ENCODE measurements at regions not wholly inside any gene's neighbourhood (a gene's known extent, or its start where the extent isn't known, plus 50 kb on each side); places are given as distances from the start of the nearest gene placed in this dataset.

DNA sequence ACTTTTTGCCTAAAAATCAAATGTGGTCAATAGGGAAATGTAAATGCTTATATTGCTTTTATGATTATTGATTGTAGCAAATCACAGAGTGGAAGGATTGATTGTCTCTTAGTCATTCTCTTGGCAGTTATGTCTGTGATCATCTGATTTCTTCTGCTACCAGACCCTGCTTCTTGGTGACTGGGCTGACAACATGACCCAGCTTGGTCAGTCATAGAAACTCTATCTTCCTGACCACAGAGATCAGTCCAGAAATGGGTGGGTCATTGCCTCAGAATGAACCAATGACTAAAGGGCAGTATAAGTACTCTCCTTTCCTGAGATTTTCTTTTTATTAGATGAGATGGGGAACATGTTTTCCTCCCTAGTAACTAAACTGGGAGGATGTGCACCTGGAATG, 87.6 kb downstream of the MAIP1 start:
- Histone ChIP-seq H3K36me3 (ENCODE audit: control insufficient read depth, insufficient read depth, low read length) (no peaks in the 10 kb centered on the region), H3K4me1 (ENCODE audit: control insufficient read depth, insufficient read depth, low read length) (no peaks in the 10 kb centered on the region), H3K4me3 (ENCODE audit: low read depth in 2 of 2, low read length in 2 of 2) (no peak overlapping the region), H3K27ac (ENCODE audit: low read length) (no peak overlapping the region), H3K9me3 (ENCODE audit: control insufficient read depth, insufficient read depth, low read depth, low read length) (no peaks in the 10 kb centered on the region), H3K27me3 (ENCODE audit: control insufficient read depth, insufficient read depth, low read length) (no peaks in the 10 kb centered on the region)
- intact Hi-C loops (cut with micrococcal nuclease; ENCODE audit: unreplicated experiment) (no loop called here), in situ Hi-C loops (cut with HindIII; ENCODE audit: low pct_unique_long_range_greater_than_20kb, low sequenced_read_pairs) (no loop called here)
- ATAC-seq (no peak), DNase-seq (ENCODE audit: low read depth, low spot score) (no peak)
- no TSS peak for BruUV-seq (replicated peaks)
- ChIA-PET POLR2A (no interaction called here), CTCF (no interaction called here)
- no peak for TF ChIP-seq POLR2AphosphoS5 (IDR thresholded peaks at IDR 0.05; ENCODE audit: low read depth, low read length)
- TF ChIP-seq, protein P1, sequence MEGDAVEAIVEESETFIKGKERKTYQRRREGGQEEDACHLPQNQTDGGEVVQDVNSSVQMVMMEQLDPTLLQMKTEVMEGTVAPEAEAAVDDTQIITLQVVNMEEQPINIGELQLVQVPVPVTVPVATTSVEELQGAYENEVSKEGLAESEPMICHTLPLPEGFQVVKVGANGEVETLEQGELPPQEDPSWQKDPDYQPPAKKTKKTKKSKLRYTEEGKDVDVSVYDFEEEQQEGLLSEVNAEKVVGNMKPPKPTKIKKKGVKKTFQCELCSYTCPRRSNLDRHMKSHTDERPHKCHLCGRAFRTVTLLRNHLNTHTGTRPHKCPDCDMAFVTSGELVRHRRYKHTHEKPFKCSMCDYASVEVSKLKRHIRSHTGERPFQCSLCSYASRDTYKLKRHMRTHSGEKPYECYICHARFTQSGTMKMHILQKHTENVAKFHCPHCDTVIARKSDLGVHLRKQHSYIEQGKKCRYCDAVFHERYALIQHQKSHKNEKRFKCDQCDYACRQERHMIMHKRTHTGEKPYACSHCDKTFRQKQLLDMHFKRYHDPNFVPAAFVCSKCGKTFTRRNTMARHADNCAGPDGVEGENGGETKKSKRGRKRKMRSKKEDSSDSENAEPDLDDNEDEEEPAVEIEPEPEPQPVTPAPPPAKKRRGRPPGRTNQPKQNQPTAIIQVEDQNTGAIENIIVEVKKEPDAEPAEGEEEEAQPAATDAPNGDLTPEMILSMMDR (IDR thresholded peaks at IDR 0.05), result no peak
- TF ChIP-seq SIN3A (IDR thresholded peaks at IDR 0.05; ENCODE audit: borderline replicate concordance, insufficient read depth, low read depth, low read length), result no peak

DNA sequence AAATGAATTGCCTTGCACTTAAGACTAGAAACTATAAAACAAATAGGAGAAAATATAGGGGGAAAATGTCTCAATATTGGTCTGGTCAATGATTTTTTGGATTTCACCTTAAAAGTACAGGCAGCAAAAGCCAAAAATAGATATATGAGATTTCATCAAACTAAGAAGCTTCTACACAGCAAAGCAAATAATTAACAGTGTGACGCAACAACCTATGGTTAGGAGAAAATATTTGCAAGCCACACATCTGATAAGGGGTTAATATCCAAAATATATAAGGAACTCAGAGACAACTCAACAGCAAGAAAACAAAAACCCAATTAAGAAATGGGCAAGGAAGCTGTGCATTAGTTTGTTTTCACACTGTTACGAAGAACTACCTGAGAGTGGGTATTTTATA, 89.1 kb downstream of the MAIP1 start:
- ChIA-PET POLR2A (no interaction called here), CTCF (no interaction called here)
- DNase-seq (ENCODE audit: low read depth, low spot score), result no peak
- no peak for ATAC-seq
- Histone ChIP-seq H3K4me1 (ENCODE audit: control insufficient read depth, insufficient read depth, low read length) (no peaks in the 10 kb centered on the region), H3K9me3 (ENCODE audit: control insufficient read depth, insufficient read depth, low read depth, low read length) (no peaks in the 10 kb centered on the region), H3K36me3 (ENCODE audit: control insufficient read depth, insufficient read depth, low read length) (no peaks in the 10 kb centered on the region), H3K4me3 (ENCODE audit: low read depth in 2 of 2, low read length in 2 of 2) (no peak overlapping the region), H3K27me3 (ENCODE audit: control insufficient read depth, insufficient read depth, low read length) (no peaks in the 10 kb centered on the region), H3K27ac (ENCODE audit: low read length) (no peak overlapping the region)
- TF ChIP-seq, protein P1 (IDR thresholded peaks at IDR 0.05), result no peak
- TF ChIP-seq SIN3A (IDR thresholded peaks at IDR 0.05; ENCODE audit: borderline replicate concordance, insufficient read depth, low read depth, low read length) (no peak), TCF7L2 (IDR thresholded peaks at IDR 0.05; ENCODE audit: low read depth, low read length) (no peak), POLR2AphosphoS5 (IDR thresholded peaks at IDR 0.05; ENCODE audit: low read depth, low read length) (no peak)
- TF ChIP-seq, protein P2, sequence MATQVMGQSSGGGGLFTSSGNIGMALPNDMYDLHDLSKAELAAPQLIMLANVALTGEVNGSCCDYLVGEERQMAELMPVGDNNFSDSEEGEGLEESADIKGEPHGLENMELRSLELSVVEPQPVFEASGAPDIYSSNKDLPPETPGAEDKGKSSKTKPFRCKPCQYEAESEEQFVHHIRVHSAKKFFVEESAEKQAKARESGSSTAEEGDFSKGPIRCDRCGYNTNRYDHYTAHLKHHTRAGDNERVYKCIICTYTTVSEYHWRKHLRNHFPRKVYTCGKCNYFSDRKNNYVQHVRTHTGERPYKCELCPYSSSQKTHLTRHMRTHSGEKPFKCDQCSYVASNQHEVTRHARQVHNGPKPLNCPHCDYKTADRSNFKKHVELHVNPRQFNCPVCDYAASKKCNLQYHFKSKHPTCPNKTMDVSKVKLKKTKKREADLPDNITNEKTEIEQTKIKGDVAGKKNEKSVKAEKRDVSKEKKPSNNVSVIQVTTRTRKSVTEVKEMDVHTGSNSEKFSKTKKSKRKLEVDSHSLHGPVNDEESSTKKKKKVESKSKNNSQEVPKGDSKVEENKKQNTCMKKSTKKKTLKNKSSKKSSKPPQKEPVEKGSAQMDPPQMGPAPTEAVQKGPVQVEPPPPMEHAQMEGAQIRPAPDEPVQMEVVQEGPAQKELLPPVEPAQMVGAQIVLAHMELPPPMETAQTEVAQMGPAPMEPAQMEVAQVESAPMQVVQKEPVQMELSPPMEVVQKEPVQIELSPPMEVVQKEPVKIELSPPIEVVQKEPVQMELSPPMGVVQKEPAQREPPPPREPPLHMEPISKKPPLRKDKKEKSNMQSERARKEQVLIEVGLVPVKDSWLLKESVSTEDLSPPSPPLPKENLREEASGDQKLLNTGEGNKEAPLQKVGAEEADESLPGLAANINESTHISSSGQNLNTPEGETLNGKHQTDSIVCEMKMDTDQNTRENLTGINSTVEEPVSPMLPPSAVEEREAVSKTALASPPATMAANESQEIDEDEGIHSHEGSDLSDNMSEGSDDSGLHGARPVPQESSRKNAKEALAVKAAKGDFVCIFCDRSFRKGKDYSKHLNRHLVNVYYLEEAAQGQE (IDR thresholded peaks at IDR 0.05; ENCODE audit: insufficient read depth in 1 of 2, low read depth in 2 of 2, low read length in 1 of 2), result no peak
- in situ Hi-C loops (cut with HindIII; ENCODE audit: low pct_unique_long_range_greater_than_20kb, low sequenced_read_pairs) (no loop called here), intact Hi-C loops (cut with micrococcal nuclease; ENCODE audit: unreplicated experiment) (no loop called here)
- BruUV-seq (replicated peaks), result no TSS peak

DNA sequence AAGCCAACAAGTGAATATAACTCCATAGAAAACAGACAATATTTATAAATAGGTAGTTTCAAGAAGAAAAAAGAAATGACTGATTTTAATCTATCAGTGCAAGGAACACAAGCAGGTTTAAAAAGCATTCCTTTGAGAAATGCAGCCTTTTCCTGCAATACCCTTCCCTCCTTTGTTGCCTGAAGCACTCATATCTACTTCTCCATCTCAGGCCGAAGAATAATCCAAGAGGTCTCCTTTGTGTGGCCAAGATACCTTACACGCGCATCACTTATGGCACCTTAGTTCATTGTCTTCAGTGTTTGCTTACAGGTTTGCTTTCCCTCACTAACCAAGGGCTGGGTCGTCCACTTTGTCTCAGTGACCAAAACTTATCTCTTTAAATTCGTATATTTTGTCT, 93.0 kb downstream of the MAIP1 start:
- BruUV-seq (replicated peaks), result no TSS peak
- ATAC-seq (no peak), DNase-seq (ENCODE audit: low read depth, low spot score) (no peak)
- TF ChIP-seq, protein P2 (IDR thresholded peaks at IDR 0.05; ENCODE audit: insufficient read depth in 1 of 2, low read depth in 2 of 2, low read length in 1 of 2), result no peak
- TF ChIP-seq TCF7L2 (IDR thresholded peaks at IDR 0.05; ENCODE audit: low read depth, low read length) (no peak), SIN3A (IDR thresholded peaks at IDR 0.05; ENCODE audit: borderline replicate concordance, insufficient read depth, low read depth, low read length) (no peak), POLR2AphosphoS5 (IDR thresholded peaks at IDR 0.05; ENCODE audit: low read depth, low read length) (no peak)
- TF ChIP-seq, protein P1 (IDR thresholded peaks at IDR 0.05), result no peak
- ChIA-PET CTCF (no interaction called here), POLR2A (no interaction called here)
- Histone ChIP-seq H3K36me3 (ENCODE audit: control insufficient read depth, insufficient read depth, low read length) (no peaks in the 10 kb centered on the region), H3K27me3 (ENCODE audit: control insufficient read depth, insufficient read depth, low read length) (no peaks in the 10 kb centered on the region), H3K27ac (ENCODE audit: low read length) (no peak overlapping the region), H3K9me3 (ENCODE audit: control insufficient read depth, insufficient read depth, low read depth, low read length) (no peaks in the 10 kb centered on the region), H3K4me3 (ENCODE audit: low read depth in 2 of 2, low read length in 2 of 2) (no peak overlapping the region), H3K4me1 (ENCODE audit: control insufficient read depth, insufficient read depth, low read length) (no peaks in the 10 kb centered on the region)
- intact Hi-C loops (cut with micrococcal nuclease; ENCODE audit: unreplicated experiment), result no loop called here
- in situ Hi-C loops (cut with HindIII; ENCODE audit: low pct_unique_long_range_greater_than_20kb, low sequenced_read_pairs), result no loop called here
